IMR-90 (cell line): ENCODE measurements at regions not wholly inside any gene's neighbourhood (a gene's known extent, or its start where the extent isn't known, plus 50 kb on each side); places are given as distances from the start of the nearest gene placed in this dataset.

Experiments used
- ATAC-seq: fragments of 200-7000 bp; cut with Tn5 transposase; 2 replicates; pipeline ENCODE4 v1.9.1; 2020; ENCODE audit warnings: low read depth, mild to moderate bottlenecking, moderate library complexity
- BruUV-seq: library from RNA; stranded (reverse); fragments of 400-500 nt; replicated peaks from 2 replicates; lab custom pipeline; 2021; lab: Mats Ljungman, UMichigan
- CTCF ChIA-PET: fragments of 300-600 bp; formaldehyde crosslinking; extraction: SDS; loops from one replicate; lab custom pipeline; 2021; ENCODE audit warnings: antibody characterized with exemption; lab: Yijun Ruan, JAX
- POLR2A ChIA-PET: fragments of 300-600 bp; sonication (Branson Sonifier 250); formaldehyde crosslinking; loops from one replicate; lab custom pipeline; 2022; ENCODE audit warnings: antibody characterized with exemption; ENCODE audit not compliant: unreplicated experiment; lab: Charles Lee
- DNase-seq: peaks from one replicate; pipeline ENCODE4 v3.0.0; 2013
- H2AFZ ChIP-seq: replicated peaks from 2 replicates; pipeline ENCODE3; 2013; ENCODE audit warnings: low read length, mild to moderate bottlenecking; ENCODE audit not compliant: poor library complexity
- H2AK5ac ChIP-seq: 2 replicates; pipeline ENCODE4 v1.6.1; 2013; ENCODE audit warnings: low read depth, low read length, inconsistent platforms
- H2AK9ac ChIP-seq: replicated peaks from 2 replicates; pipeline ENCODE3; 2013; ENCODE audit warnings: mild to moderate bottlenecking, low read depth, low read length, moderate library complexity; ENCODE audit not compliant: poor library complexity
- H2BK120ac ChIP-seq: 2 replicates; pipeline ENCODE4 v1.6.1; 2013; ENCODE audit warnings: low read depth, low read length, inconsistent platforms
- H2BK15ac ChIP-seq: 3 replicates; pipeline ENCODE4 v1.6.1; 2013; ENCODE audit warnings: low read depth, low read length, inconsistent platforms
- H2BK20ac ChIP-seq: 2 replicates; pipeline ENCODE4 v1.6.1; 2013; ENCODE audit warnings: low read depth, mild to moderate bottlenecking, inconsistent platforms, low read length, moderate library complexity
- H2BK5ac ChIP-seq: 2 replicates; pipeline ENCODE4 v1.6.1; 2013; ENCODE audit warnings: mild to moderate bottlenecking, low read depth, low read length, inconsistent platforms; ENCODE audit not compliant: poor library complexity, severe bottlenecking
- H3K14ac ChIP-seq: replicated peaks from 2 replicates; pipeline ENCODE4 v1.6.1; 2013; ENCODE audit warnings: low read depth, low read length, inconsistent platforms
- H3K18ac ChIP-seq: 2 replicates; pipeline ENCODE4 v1.6.1; 2013; ENCODE audit warnings: low read depth, low read length, control low read depth
- H3K23ac ChIP-seq: 2 replicates; pipeline ENCODE4 v1.6.1; 2013; ENCODE audit warnings: low read depth, low read length, inconsistent platforms
- H3K27ac ChIP-seq: 2 replicates; pipeline ENCODE4 v1.5.1; 2013; ENCODE audit warnings: mild to moderate bottlenecking, control low read depth, low read length; ENCODE audit not compliant: insufficient read depth
- H3K27me3 ChIP-seq: 2 replicates; pipeline ENCODE4 v1.6.1; 2013; ENCODE audit warnings: low read length; ENCODE audit not compliant: control insufficient read depth, insufficient read depth
- H3K36me3 ChIP-seq: 2 replicates; pipeline ENCODE4 v1.6.1; 2013; ENCODE audit warnings: low read length, mixed read lengths; ENCODE audit not compliant: control insufficient read depth, insufficient read depth
- H3K4ac ChIP-seq: 2 replicates; pipeline ENCODE4 v1.6.1; 2013; ENCODE audit warnings: low read depth, low read length, inconsistent platforms
- H3K4me1 ChIP-seq: 2 replicates; pipeline ENCODE4 v1.6.1; 2013; ENCODE audit warnings: low read length, mixed read lengths; ENCODE audit not compliant: control insufficient read depth, insufficient read depth
- H3K4me2 ChIP-seq: 2 replicates; pipeline ENCODE4 v1.6.1; 2013; ENCODE audit warnings: low read depth, mild to moderate bottlenecking, control low read depth, low read length, moderate library complexity
- H3K4me3 ChIP-seq: 2 replicates; pipeline ENCODE4 v1.5.1; 2013; ENCODE audit warnings: low read depth, mild to moderate bottlenecking, control low read depth, low read length, moderate library complexity; ENCODE audit not compliant: insufficient read depth
- H3K56ac ChIP-seq: 2 replicates; pipeline ENCODE4 v1.6.1; 2013; ENCODE audit warnings: low read length, inconsistent platforms; ENCODE audit not compliant: insufficient read depth; ENCODE audit errors: extremely low read depth
- H3K79me1 ChIP-seq, 2 experiments: 2 replicates each; pipeline ENCODE4 v1.6.1; 2013; ENCODE audit warnings: low read length in 2 of 2, inconsistent platforms in 1 of 2, low read depth in 1 of 2
- H3K9ac ChIP-seq: 2 replicates; pipeline ENCODE4 v1.6.1; 2013; ENCODE audit warnings: low read depth, low read length, control low read depth
- H3K9me1 ChIP-seq: 2 replicates; pipeline ENCODE4 v1.6.1; 2013; ENCODE audit warnings: low read length, inconsistent platforms; ENCODE audit not compliant: insufficient read depth
- H3K9me3 ChIP-seq: 2 replicates; pipeline ENCODE4 v1.6.1; 2013; ENCODE audit warnings: low read length; ENCODE audit not compliant: control insufficient read depth, insufficient read depth
- H4K20me1 ChIP-seq: 2 replicates; pipeline ENCODE4 v1.6.1; 2013; ENCODE audit warnings: low read length, inconsistent platforms; ENCODE audit not compliant: insufficient read depth
- H4K5ac ChIP-seq: 2 replicates; pipeline ENCODE4 v1.6.1; 2013; ENCODE audit warnings: mild to moderate bottlenecking, low read depth, low read length, control low read depth
- H4K8ac ChIP-seq, 2 experiments: 2 replicates each; pipeline ENCODE4 v1.6.1; 2013; ENCODE audit warnings: low read depth in 2 of 2, low read length in 2 of 2, control low read depth in 1 of 2, inconsistent platforms in 1 of 2
- H4K91ac ChIP-seq: 2 replicates; pipeline ENCODE4 v1.6.1; 2013; ENCODE audit warnings: low read depth, low read length, inconsistent platforms; ENCODE audit not compliant: insufficient read depth
- BHLHE40 ChIP-seq: fragments of 150-350 bp; IDR thresholded peaks from 2 replicates; pipeline ENCODE4 v1.6.1; 2016; ENCODE audit warnings: mild to moderate bottlenecking, low read depth, low read length
- CEBPB ChIP-seq: IDR thresholded peaks from 2 replicates; pipeline ENCODE4 v1.6.1; 2012; ENCODE audit warnings: low read depth, low read length, improper control_type of control experiment
- CHD1 ChIP-seq: IDR thresholded peaks from 2 replicates; pipeline ENCODE4 v1.6.1; 2012; ENCODE audit warnings: low read depth, low read length, improper control_type of control experiment
- FOS ChIP-seq: fragments of 150-350 bp; IDR thresholded peaks from 2 replicates; pipeline ENCODE4 v1.6.1; 2016; ENCODE audit warnings: low read depth, low read length
- MAFK ChIP-seq: IDR thresholded peaks from 2 replicates; pipeline ENCODE4 v1.6.1; 2012; ENCODE audit warnings: low read depth, low read length, improper control_type of control experiment
- MAZ ChIP-seq: IDR thresholded peaks from 2 replicates; pipeline ENCODE4 v1.6.1; 2012; ENCODE audit warnings: low read depth, mild to moderate bottlenecking, low read length, improper control_type of control experiment, moderate library complexity, borderline replicate concordance
- MXI1 ChIP-seq: IDR thresholded peaks from 2 replicates; pipeline ENCODE4 v1.6.1; 2012; ENCODE audit warnings: low read depth, mild to moderate bottlenecking, low read length, moderate library complexity, borderline replicate concordance
- NFE2L2 ChIP-seq: fragments of 150-350 bp; IDR thresholded peaks from 2 replicates; pipeline ENCODE4 v1.6.1; 2016; ENCODE audit warnings: low read depth, mild to moderate bottlenecking, low read length
- POLR2A ChIP-seq: IDR thresholded peaks from 2 replicates; pipeline ENCODE4 v1.6.1; 2012; ENCODE audit warnings: mild to moderate bottlenecking, low read depth, low read length
- RAD21 ChIP-seq: IDR thresholded peaks from 2 replicates; pipeline ENCODE4 v1.6.1; 2012; ENCODE audit warnings: low read length, improper control_type of control experiment
- RCOR1 ChIP-seq: IDR thresholded peaks from 2 replicates; pipeline ENCODE4 v1.6.1; 2012; ENCODE audit warnings: mild to moderate bottlenecking, low read length, improper control_type of control experiment; ENCODE audit not compliant: insufficient replicate concordance
- RFX5 ChIP-seq: IDR thresholded peaks from 2 replicates; pipeline ENCODE4 v1.8.0; 2012; ENCODE audit warnings: low read depth, mild to moderate bottlenecking, low read length, moderate library complexity
- SMC3 ChIP-seq: fragments of 150-350 bp; IDR thresholded peaks from 2 replicates; pipeline ENCODE4 v1.6.1; 2016; ENCODE audit warnings: low read depth, mild to moderate bottlenecking, antibody characterized with exemption, low read length, moderate library complexity
- dilution Hi-C: fragments of 300-500 bp; cut with HindIII; formaldehyde crosslinking; loops from one replicate; pipeline ENCODE4 v1.14.3; 2018; ENCODE audit warnings: low sequenced_read_pairs; ENCODE audit not compliant: unreplicated experiment
- in situ Hi-C: fragments of 300-500 bp; cut with MboI; formaldehyde crosslinking; loops from 3 replicates; pipeline ENCODE4 v1.14.3; 2019; ENCODE audit warnings: low sequenced_read_pairs, inconsistent platforms, mixed read lengths
- intact Hi-C: fragments of 100-400 bp; cut with micrococcal nuclease; formaldehyde crosslinking; loops from 2 replicates; pipeline ENCODE4 v1.10.0; 2022
- TF ChIP-seq, protein P1 (sequence below): conservative IDR thresholded peaks from 2 replicates; pipeline ENCODE4 v1.5.1; 2012; ENCODE audit warnings: mild to moderate bottlenecking, low read depth, low read length, improper control_type of control experiment
- TF ChIP-seq, protein P2 (sequence below): fragments of 150-350 bp; IDR thresholded peaks from 2 replicates; pipeline ENCODE4 v1.6.1; 2017; ENCODE audit warnings: mild to moderate bottlenecking, antibody characterized with exemption, low read length, low read depth
- TF ChIP-seq, protein P3 (sequence below): fragments of 150-350 bp; IDR thresholded peaks from 2 replicates; pipeline ENCODE4 v1.6.1; 2016; ENCODE audit warnings: low read depth, mild to moderate bottlenecking, low read length, moderate library complexity, borderline replicate concordance

DNA sequence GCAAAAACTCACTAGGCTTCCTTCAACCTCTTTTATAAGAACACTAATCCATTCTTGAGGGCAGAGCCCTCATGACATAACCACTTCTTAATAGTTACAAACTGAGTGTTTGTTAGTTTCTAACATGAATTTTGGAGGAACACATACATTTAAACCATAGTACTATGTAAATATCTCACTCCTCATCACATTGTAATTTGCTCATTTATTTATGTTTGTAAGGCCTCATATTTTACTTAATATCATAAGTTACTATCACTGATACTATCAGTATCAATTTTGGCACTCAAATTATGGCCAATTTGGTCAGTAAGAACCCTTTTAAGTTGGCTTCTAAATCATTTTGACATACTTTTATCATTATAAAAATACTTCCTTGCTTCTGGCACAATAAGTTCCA lies 603.1 kb downstream of the ZEB2 start:
- TF ChIP-seq FOS = no peak
- TF ChIP-seq NFE2L2 = no peak
- TF ChIP-seq CHD1 = no peak
- no peak for TF ChIP-seq MXI1
- TF ChIP-seq RCOR1 = no peak
- TF ChIP-seq BHLHE40 = no peak
- TF ChIP-seq, protein P1, sequence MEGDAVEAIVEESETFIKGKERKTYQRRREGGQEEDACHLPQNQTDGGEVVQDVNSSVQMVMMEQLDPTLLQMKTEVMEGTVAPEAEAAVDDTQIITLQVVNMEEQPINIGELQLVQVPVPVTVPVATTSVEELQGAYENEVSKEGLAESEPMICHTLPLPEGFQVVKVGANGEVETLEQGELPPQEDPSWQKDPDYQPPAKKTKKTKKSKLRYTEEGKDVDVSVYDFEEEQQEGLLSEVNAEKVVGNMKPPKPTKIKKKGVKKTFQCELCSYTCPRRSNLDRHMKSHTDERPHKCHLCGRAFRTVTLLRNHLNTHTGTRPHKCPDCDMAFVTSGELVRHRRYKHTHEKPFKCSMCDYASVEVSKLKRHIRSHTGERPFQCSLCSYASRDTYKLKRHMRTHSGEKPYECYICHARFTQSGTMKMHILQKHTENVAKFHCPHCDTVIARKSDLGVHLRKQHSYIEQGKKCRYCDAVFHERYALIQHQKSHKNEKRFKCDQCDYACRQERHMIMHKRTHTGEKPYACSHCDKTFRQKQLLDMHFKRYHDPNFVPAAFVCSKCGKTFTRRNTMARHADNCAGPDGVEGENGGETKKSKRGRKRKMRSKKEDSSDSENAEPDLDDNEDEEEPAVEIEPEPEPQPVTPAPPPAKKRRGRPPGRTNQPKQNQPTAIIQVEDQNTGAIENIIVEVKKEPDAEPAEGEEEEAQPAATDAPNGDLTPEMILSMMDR = no peak
- TF ChIP-seq MAFK = no peak
- no peak for TF ChIP-seq SMC3
- TF ChIP-seq RFX5 = no peak
- no peak for TF ChIP-seq POLR2A
- TF ChIP-seq, protein P2, sequence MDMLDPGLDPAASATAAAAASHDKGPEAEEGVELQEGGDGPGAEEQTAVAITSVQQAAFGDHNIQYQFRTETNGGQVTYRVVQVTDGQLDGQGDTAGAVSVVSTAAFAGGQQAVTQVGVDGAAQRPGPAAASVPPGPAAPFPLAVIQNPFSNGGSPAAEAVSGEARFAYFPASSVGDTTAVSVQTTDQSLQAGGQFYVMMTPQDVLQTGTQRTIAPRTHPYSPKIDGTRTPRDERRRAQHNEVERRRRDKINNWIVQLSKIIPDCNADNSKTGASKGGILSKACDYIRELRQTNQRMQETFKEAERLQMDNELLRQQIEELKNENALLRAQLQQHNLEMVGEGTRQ = no peak
- no peak for TF ChIP-seq MAZ
- TF ChIP-seq, protein P3, sequence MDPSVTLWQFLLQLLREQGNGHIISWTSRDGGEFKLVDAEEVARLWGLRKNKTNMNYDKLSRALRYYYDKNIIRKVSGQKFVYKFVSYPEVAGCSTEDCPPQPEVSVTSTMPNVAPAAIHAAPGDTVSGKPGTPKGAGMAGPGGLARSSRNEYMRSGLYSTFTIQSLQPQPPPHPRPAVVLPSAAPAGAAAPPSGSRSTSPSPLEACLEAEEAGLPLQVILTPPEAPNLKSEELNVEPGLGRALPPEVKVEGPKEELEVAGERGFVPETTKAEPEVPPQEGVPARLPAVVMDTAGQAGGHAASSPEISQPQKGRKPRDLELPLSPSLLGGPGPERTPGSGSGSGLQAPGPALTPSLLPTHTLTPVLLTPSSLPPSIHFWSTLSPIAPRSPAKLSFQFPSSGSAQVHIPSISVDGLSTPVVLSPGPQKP = no peak
- no peak for TF ChIP-seq CEBPB
- TF ChIP-seq RAD21 = no peak
- Histone ChIP-seq H2BK15ac (no peak overlapping the region), H3K4ac (no peak overlapping the region), H2BK5ac (no peak overlapping the region), H2AK5ac (no peak overlapping the region), H3K9ac (no peak overlapping the region), H3K36me3 (no peaks in the 10 kb centered on the region), H2BK120ac (no peak overlapping the region), H3K27ac (no peak overlapping the region), H2AK9ac (no peak overlapping the region), H3K4me3 (no peak overlapping the region), H4K8ac (no peak overlapping the region), H4K5ac (no peak overlapping the region), H3K14ac (no peak overlapping the region), H4K91ac (no peak overlapping the region), H3K56ac (no peak overlapping the region), H4K20me1 (no peaks in the 10 kb centered on the region), H2AFZ (no peak overlapping the region), H3K4me2 (no peak overlapping the region), H3K9me1 (no peaks in the 10 kb centered on the region), H3K18ac (no peak overlapping the region), H3K27me3 (no peaks in the 10 kb centered on the region), H3K23ac (no peak overlapping the region), H3K9me3 (peaks cover 8% of the 10 kb centered on the region), H3K4me1 (no peaks in the 10 kb centered on the region), H2BK20ac (no peak overlapping the region), H3K79me1 (no peaks in the 10 kb centered on the region)
- in situ Hi-C loops (no loop called here), intact Hi-C loops (no loop called here), dilution Hi-C loops (no loop called here)
- DNase-seq (no peak), ATAC-seq (no peak)
- BruUV-seq = no TSS peak
- CTCF ChIA-PET = no interaction called here
- POLR2A ChIA-PET = no interaction called here
